ENCODE measurements at regions not wholly inside any gene's neighbourhood (a gene's known extent, or its start where the extent isn't known, plus 50 kb on each side); places are given as distances from the start of the nearest gene placed in this dataset.

- no peak for TF ChIP-seq MAX (IDR thresholded peaks at IDR 0.05)
- TF ChIP-seq TEAD4 (IDR thresholded peaks at IDR 0.05) = no peak
- TF ChIP-seq FOXM1 (IDR thresholded peaks at IDR 0.05; ENCODE audit: borderline replicate concordance, low read depth) = no peak
- no peak for TF ChIP-seq RAD21 (IDR thresholded peaks at IDR 0.05; ENCODE audit: low read depth)
- TF ChIP-seq ZBTB7A (IDR thresholded peaks at IDR 0.05; ENCODE audit: low read depth) = no peak
- TF ChIP-seq TAF1 (IDR thresholded peaks at IDR 0.05; ENCODE audit: low read depth) = no peak
- no peak for TF ChIP-seq REST (IDR thresholded peaks at IDR 0.05; ENCODE audit: low read depth)
- no peak for TF ChIP-seq EP300 (IDR thresholded peaks at IDR 0.05; ENCODE audit: borderline replicate concordance)
- TF ChIP-seq EGR1 (IDR thresholded peaks at IDR 0.05) = no peak
- no peak for TF ChIP-seq NFIC (IDR thresholded peaks at IDR 0.05)
- TF ChIP-seq CEBPB (IDR thresholded peaks at IDR 0.05) = no peak
- TF ChIP-seq CREB1 (IDR thresholded peaks at IDR 0.05; ENCODE audit: low read depth) = no peak
Measured at GRCh38 chr15:46901001-46901400, 816.3 kb upstream of the SEMA6D start.

DNA sequence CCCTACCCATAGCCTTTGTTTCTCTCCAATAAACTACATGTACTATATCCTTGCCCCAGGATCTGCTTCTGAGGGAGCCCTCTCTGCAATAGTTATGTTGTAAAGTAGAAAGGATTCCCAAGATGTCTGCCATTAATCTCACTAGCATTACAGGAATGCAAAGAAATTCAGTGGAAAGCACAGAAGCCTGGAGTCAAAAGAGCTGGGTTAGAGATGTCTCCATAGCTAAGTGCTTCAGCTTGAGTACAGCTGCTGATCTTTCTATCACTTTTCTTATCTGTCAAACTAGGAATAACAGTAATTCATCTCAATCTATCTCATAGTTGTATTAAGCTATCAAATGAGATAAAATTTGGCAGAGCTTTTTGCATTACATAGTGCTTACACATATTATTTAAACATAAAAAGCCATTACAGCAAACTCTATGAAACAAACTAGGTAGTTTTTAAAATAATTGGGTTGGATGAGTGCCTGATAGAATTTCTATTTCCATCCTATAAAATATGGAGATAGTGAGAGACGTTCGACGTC is 799.5 kb upstream of the SEMA6D start:
- TF ChIP-seq TAF1 (IDR thresholded peaks at IDR 0.05; ENCODE audit: low read depth) (no peak), YY1 (IDR thresholded peaks at IDR 0.05; ENCODE audit: low read depth) (no peak), CEBPB (IDR thresholded peaks at IDR 0.05) (no peak), EGR1 (IDR thresholded peaks at IDR 0.05) (no peak), TCF12 (IDR thresholded peaks at IDR 0.05; ENCODE audit: low read depth) (no peak), EP300 (IDR thresholded peaks at IDR 0.05; ENCODE audit: borderline replicate concordance) (no peak), CREB1 (IDR thresholded peaks at IDR 0.05; ENCODE audit: low read depth) (no peak), REST (IDR thresholded peaks at IDR 0.05; ENCODE audit: low read depth) (no peak)
- TF ChIP-seq, protein P1, sequence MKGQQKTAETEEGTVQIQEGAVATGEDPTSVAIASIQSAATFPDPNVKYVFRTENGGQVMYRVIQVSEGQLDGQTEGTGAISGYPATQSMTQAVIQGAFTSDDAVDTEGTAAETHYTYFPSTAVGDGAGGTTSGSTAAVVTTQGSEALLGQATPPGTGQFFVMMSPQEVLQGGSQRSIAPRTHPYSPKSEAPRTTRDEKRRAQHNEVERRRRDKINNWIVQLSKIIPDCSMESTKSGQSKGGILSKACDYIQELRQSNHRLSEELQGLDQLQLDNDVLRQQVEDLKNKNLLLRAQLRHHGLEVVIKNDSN (IDR thresholded peaks at IDR 0.05) = no peak

GRCh38 chr15:46918462-46919140 is 798.7 kb upstream of the SEMA6D start:
- TF ChIP-seq YY1 (IDR thresholded peaks at IDR 0.05; ENCODE audit: low read depth) = no peak
- no peak for TF ChIP-seq NFIC (IDR thresholded peaks at IDR 0.05)
- TF ChIP-seq TEAD4 (IDR thresholded peaks at IDR 0.05) = no peak
- TF ChIP-seq CREB1 (IDR thresholded peaks at IDR 0.05; ENCODE audit: low read depth) = no peak
- TF ChIP-seq, protein P1 (IDR thresholded peaks at IDR 0.05) = no peak
- no peak for TF ChIP-seq TAF1 (IDR thresholded peaks at IDR 0.05; ENCODE audit: low read depth)

DNA sequence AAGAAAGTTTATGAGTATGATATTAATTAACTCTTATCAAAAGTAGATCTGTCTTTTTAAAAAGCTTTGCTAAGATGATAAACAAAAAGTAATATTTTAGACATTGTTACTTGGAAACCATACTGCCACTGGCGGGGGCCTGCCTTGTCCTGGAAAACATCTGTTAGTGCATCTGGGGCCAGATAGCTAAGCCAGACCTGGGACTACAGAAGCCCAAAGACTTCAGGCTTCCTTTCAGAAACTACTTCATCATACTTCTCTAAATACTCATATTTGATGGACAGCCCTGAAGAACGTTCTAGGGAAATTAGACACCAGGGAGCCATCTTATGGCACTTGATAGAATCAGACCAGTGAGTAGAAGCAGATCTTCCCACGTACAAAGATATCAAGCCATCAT is 795.4 kb upstream of the SEMA6D start:
- TF ChIP-seq YY1 (IDR thresholded peaks at IDR 0.05; ENCODE audit: low read depth) = no peak
- no peak for TF ChIP-seq TEAD4 (IDR thresholded peaks at IDR 0.05)
- no peak for TF ChIP-seq NFIC (IDR thresholded peaks at IDR 0.05)
- no peak for TF ChIP-seq REST (IDR thresholded peaks at IDR 0.05; ENCODE audit: low read depth)
- no peak for TF ChIP-seq TCF12 (IDR thresholded peaks at IDR 0.05; ENCODE audit: low read depth)
- no peak for TF ChIP-seq RAD21 (IDR thresholded peaks at IDR 0.05; ENCODE audit: low read depth)
- no peak for TF ChIP-seq EGR1 (IDR thresholded peaks at IDR 0.05)
- TF ChIP-seq MAX (IDR thresholded peaks at IDR 0.05) = no peak
- TF ChIP-seq ZBTB7A (IDR thresholded peaks at IDR 0.05; ENCODE audit: low read depth) = no peak
